ENCODE measurements at regions not wholly inside any gene's neighbourhood (a gene's known extent, or its start where the extent isn't known, plus 50 kb on each side); places are given as distances from the start of the nearest gene placed in this dataset.
"Not testable (repeated sequence)": the region's sequence is repeated elsewhere in the genome, so short reads cannot be mapped to it uniquely, and the experiment has no call there.

GRCh38 chr2:49714454-49714853 lies 560.1 kb upstream of the FSHR start:
- ChIA-PET POLR2A (no interaction called here), CTCF (no interaction called here)
- H3K9me3 Mint-ChIP-seq: no peaks in the 10 kb centered on the region
- H3K36me3 Mint-ChIP-seq (ENCODE audit: low read depth): no peaks in the 10 kb centered on the region
- H3K27me3 Mint-ChIP-seq: no peaks in the 10 kb centered on the region
- no peak overlapping the region for H3K27ac Mint-ChIP-seq
- DNase-seq: no peak
- no peak for TF ChIP-seq CTCF (IDR thresholded peaks at IDR 0.05)
- no peak for ATAC-seq
- no peak overlapping the region for H3K4me3 Mint-ChIP-seq
- intact Hi-C loops (cut with micrococcal nuclease): no loop called here
- no peaks in the 10 kb centered on the region for H3K4me1 Mint-ChIP-seq (ENCODE audit: low read depth)

GRCh38 chr2:49702740-49703139 lies 548.4 kb upstream of the FSHR start:
- ATAC-seq: no peak
- TF ChIP-seq CTCF (IDR thresholded peaks at IDR 0.05): no peak
- no peak for DNase-seq
- POLR2A ChIA-PET: no interaction called here
- intact Hi-C loops (cut with micrococcal nuclease): no loop called here
- H3K4me3 Mint-ChIP-seq: no peak overlapping the region
- CTCF ChIA-PET: no interaction called here
- H3K27me3 Mint-ChIP-seq: no peaks in the 10 kb centered on the region
- no peak overlapping the region for H3K27ac Mint-ChIP-seq
- H3K9me3 Mint-ChIP-seq: peaks cover 5% of the 10 kb centered on the region
- no peaks in the 10 kb centered on the region for H3K36me3 Mint-ChIP-seq (ENCODE audit: low read depth)
- H3K4me1 Mint-ChIP-seq (ENCODE audit: low read depth): no peaks in the 10 kb centered on the region

- intact Hi-C loops (cut with micrococcal nuclease): no loop called here
- no peak overlapping the region for H3K27ac Mint-ChIP-seq
- no peaks in the 10 kb centered on the region for H3K27me3 Mint-ChIP-seq
- no peak for DNase-seq
- H3K4me3 Mint-ChIP-seq: no peak overlapping the region
- peaks cover 2% of the 10 kb centered on the region for H3K9me3 Mint-ChIP-seq
- ATAC-seq: no peak
- ChIA-PET POLR2A (no interaction called here), CTCF (no interaction called here)
- no peaks in the 10 kb centered on the region for H3K36me3 Mint-ChIP-seq (ENCODE audit: low read depth)
- no peaks in the 10 kb centered on the region for H3K4me1 Mint-ChIP-seq (ENCODE audit: low read depth)
- no peak for TF ChIP-seq CTCF (IDR thresholded peaks at IDR 0.05)
Observed at GRCh38 chr2:49693961-49694360, 539.6 kb upstream of the FSHR start.

GRCh38 chr2:49692022-49692421 lies 537.7 kb upstream of the FSHR start:
- H3K27me3 Mint-ChIP-seq; DNase-seq; CTCF ChIA-PET; H3K27ac Mint-ChIP-seq; POLR2A ChIA-PET; intact Hi-C loops (cut with micrococcal nuclease); H3K4me3 Mint-ChIP-seq; H3K9me3 Mint-ChIP-seq; ATAC-seq; H3K4me1 Mint-ChIP-seq (ENCODE audit: low read depth); H3K36me3 Mint-ChIP-seq (ENCODE audit: low read depth): not testable (repeated sequence)

GRCh38 chr2:49687918-49688317 lies 533.6 kb upstream of the FSHR start:
- intact Hi-C loops (cut with micrococcal nuclease): no loop called here
- peaks cover 5% of the 10 kb centered on the region for H3K9me3 Mint-ChIP-seq
- no peak for TF ChIP-seq CTCF (IDR thresholded peaks at IDR 0.05)
- POLR2A ChIA-PET: no interaction called here
- no peaks in the 10 kb centered on the region for H3K27me3 Mint-ChIP-seq
- H3K27ac Mint-ChIP-seq: no peak overlapping the region
- CTCF ChIA-PET: interaction anchor here (0.9 kb wide), 1 partner anchor 714 kb away, joined by 4 read pairs; no protein-coding TSS in a partner anchor
- H3K36me3 Mint-ChIP-seq (ENCODE audit: low read depth): no peaks in the 10 kb centered on the region
- no peak overlapping the region for H3K4me3 Mint-ChIP-seq
- ATAC-seq (no peak), DNase-seq (no peak)
- H3K4me1 Mint-ChIP-seq (ENCODE audit: low read depth): no peaks in the 10 kb centered on the region

GRCh38 chr2:49686897-49687442 lies 532.7 kb upstream of the FSHR start:
- DNase-seq: no peak
- no peak for ATAC-seq
- intact Hi-C loops (cut with micrococcal nuclease): no loop called here
- CTCF ChIA-PET: no interaction called here
- TF ChIP-seq CTCF (IDR thresholded peaks at IDR 0.05): no peak
- Mint-ChIP-seq H3K27ac (no peak overlapping the region), H3K9me3 (peaks cover 3% of the 10 kb centered on the region), H3K27me3 (no peaks in the 10 kb centered on the region), H3K4me1 (ENCODE audit: low read depth) (no peaks in the 10 kb centered on the region), H3K4me3 (no peak overlapping the region), H3K36me3 (ENCODE audit: low read depth) (no peaks in the 10 kb centered on the region)
- POLR2A ChIA-PET: no interaction called here

All from activated CD8-positive, alpha-beta T cell treated with anti-CD3 and anti-CD28 coated beads for 36 hours (primary cell).